ENCODE measurements at regions not wholly inside any gene's neighbourhood (a gene's known extent, or its start where the extent isn't known, plus 50 kb on each side); places are given as distances from the start of the nearest gene placed in this dataset.

DNA sequence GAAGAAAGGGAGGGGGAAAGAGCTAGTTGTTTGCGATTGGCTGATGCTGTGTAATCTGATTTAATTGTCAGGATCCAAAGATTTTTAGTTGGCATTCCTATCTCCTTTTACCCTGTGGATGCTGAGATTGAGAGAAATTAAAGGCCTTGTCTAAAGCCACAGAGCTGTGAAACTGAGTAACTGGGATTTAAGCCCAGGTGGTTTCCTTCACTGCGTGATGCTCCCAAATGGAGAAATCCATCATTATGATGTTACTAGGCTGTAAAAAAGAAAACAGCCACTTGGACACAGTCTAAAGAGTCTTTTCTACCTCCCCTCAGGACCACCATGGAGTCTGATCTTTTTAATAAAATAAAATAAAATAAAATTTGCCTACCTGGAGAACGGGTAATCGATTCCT, 883.0 kb upstream of the NR2F2 start:
- peaks cover 17% of the 10 kb centered on the region for H3K9me3 Mint-ChIP-seq
- no peak overlapping the region for H3K4me3 Mint-ChIP-seq
- peaks cover 4% of the 10 kb centered on the region for H3K36me3 Mint-ChIP-seq (ENCODE audit: low read depth)
- no peak overlapping the region for H3K27ac Mint-ChIP-seq
- peaks cover 26% of the 10 kb centered on the region for H3K4me1 Mint-ChIP-seq (ENCODE audit: low read depth)
- H3K27me3 Mint-ChIP-seq (ENCODE audit: low read depth): peaks cover 32% of the 10 kb centered on the region

DNA sequence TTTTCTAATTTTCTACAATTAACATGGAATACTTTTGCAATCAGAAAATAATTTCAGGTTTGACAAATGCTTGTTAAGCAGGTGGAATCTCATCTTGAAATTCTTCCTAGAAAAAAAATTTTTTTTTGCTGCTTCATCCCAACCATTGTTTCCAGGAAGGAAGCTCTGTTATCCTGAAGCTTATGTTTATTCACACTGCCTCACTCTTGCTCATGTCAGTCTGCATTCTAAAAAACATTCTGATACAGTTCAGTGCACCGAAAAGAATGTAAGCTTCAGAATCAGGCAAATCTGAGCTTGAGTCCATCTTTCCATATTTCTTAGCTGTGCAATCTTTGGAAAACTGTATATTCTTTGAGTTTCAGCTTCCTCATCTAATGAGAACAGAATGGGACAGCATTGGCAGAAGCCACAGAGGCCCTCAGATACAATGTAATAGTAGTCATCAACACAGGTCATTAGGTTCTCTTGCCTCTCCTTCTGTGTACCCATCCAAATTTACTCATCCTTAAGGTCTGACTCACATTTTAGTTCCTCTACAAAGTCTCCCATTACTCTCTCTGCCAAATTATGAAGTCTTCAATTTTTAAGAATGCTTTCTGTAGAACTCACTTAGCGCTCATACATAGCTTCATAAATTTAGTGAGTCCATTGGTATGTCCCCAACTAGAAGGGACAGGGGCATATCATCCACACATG, 881.8 kb upstream of the NR2F2 start:
- peaks cover 4% of the 10 kb centered on the region for H3K36me3 Mint-ChIP-seq (ENCODE audit: low read depth)
- peaks cover 24% of the 10 kb centered on the region for H3K27me3 Mint-ChIP-seq (ENCODE audit: low read depth)
- peaks cover 23% of the 10 kb centered on the region for H3K4me1 Mint-ChIP-seq (ENCODE audit: low read depth)
- no peak overlapping the region for H3K4me3 Mint-ChIP-seq
- H3K27ac Mint-ChIP-seq: no peak overlapping the region
- H3K9me3 Mint-ChIP-seq: peaks cover 12% of the 10 kb centered on the region

DNA sequence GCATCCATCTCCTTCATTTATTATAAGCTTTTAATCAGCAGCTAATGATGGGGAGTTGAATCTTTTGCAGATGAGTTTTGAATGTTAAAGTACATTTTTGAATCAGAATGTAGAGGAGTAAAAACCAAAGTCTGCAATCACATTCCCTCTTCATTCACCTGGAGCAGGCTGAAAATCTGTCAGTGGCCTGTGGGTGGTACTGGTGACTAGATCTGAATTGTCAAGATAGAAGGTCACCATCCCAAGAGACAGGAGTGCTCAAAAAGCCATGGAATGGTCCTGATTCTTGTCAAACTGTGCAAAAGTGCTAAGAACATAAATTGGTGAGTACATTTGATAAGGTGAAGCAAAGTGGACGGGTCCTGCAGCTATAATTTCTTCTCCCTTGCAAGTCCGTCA, 881.3 kb upstream of the NR2F2 start:
- no peak overlapping the region for H3K4me3 Mint-ChIP-seq

DNA sequence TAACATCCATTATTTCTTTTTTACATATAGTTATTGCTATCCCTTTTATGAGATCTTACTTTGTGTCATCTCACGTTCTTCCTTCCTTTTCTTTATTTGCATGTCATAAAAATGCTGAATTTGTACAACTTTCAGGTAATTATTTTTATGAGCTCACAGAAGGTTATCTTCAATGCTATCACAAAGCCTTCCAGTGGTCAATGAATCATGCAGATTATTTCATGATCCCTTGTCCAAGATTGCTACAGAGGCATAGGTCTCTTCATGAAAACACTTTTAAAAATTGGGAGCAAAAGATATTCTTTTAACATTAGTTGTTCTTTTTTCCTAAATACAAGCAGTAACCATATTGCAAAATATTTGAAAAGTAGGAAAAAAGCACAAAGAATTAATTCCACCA, 880.1 kb upstream of the NR2F2 start:
- Mint-ChIP-seq H3K27ac (no peak overlapping the region), H3K9me3 (peaks cover 19% of the 10 kb centered on the region), H3K36me3 (ENCODE audit: low read depth) (peaks cover 4% of the 10 kb centered on the region), H3K27me3 (ENCODE audit: low read depth) (peaks cover 22% of the 10 kb centered on the region), H3K4me1 (ENCODE audit: low read depth) (peaks cover 22% of the 10 kb centered on the region), H3K4me3 (no peak overlapping the region)

More for the DNA sequence above, 881.3 kb upstream of the NR2F2 start:
- Mint-ChIP-seq H3K27ac (no peak overlapping the region), H3K9me3 (peaks cover 12% of the 10 kb centered on the region), H3K36me3 (ENCODE audit: low read depth) (peaks cover 4% of the 10 kb centered on the region), H3K4me1 (ENCODE audit: low read depth) (peaks cover 23% of the 10 kb centered on the region), H3K27me3 (ENCODE audit: low read depth) (peaks cover 22% of the 10 kb centered on the region)

DNA sequence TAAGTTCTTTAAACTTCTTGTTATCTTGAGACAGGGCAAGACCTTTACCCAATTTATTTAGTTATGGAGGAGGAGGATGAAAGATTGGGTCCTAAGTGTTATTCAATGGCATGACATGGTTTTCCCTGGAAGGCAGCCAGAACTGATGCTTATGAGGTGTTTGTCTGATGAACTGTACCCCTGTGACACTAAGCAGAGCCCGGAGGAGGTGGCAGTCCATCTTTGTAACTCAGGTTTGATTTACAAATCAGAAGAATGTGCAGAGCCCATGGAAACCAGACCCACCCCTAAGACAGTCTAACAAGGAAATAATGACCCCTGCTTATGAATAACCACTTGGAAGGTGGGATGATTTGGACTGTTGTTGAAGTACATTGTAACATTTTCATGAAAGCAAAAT, 878.6 kb upstream of the NR2F2 start:
- Mint-ChIP-seq H3K27me3 (ENCODE audit: low read depth) (peaks cover 22% of the 10 kb centered on the region), H3K9me3 (peaks cover 16% of the 10 kb centered on the region), H3K4me1 (ENCODE audit: low read depth) (peaks cover 31% of the 10 kb centered on the region), H3K36me3 (ENCODE audit: low read depth) (peaks cover 2% of the 10 kb centered on the region), H3K4me3 (no peak overlapping the region), H3K27ac (no peak overlapping the region)

DNA sequence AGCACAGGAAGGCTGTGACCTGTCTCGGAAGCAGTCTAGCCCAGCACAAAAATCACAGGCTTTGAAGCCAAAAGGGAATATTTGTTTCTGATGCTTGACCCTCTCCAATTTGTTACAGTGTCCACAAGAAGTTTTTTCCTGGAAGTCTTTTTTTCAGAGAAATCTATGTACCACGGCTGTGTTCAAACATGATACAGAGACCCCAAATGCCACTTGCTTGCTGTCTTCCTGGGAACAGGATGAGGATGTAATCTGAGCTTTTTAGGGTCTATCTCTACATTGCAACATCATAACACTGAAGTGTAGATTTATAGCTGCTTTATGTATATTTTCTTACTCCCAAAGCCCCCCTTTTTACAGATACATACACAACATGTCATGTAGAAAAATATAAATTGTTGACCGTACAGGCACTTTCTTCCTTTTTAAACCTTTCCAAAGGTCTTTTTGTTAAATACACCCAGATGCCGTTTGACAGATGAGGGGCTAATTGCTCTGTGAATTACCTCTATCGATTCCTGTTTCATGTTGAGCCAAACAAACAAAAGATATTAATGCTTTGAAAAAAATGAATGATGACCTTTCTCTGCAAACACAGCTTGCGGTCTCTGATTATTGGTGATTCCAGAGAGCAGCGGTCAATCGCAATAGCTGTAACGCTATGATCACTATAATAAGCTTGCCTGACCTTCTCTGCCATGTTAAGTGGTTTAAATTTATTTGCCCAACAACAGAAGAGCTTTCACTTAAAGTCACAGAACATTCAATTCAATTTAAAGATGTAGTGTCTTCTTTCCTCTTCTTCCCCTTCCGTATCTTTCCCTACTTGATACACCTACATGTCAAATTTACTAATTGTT, 875.9 kb upstream of the NR2F2 start:
- no peak overlapping the region for H3K27ac Mint-ChIP-seq
- H3K36me3 Mint-ChIP-seq (ENCODE audit: low read depth): peaks cover 2% of the 10 kb centered on the region
- H3K4me1 Mint-ChIP-seq (ENCODE audit: low read depth): peaks cover 19% of the 10 kb centered on the region
- peaks cover 12% of the 10 kb centered on the region for H3K27me3 Mint-ChIP-seq (ENCODE audit: low read depth)
- H3K4me3 Mint-ChIP-seq: no peak overlapping the region
- peaks cover 16% of the 10 kb centered on the region for H3K9me3 Mint-ChIP-seq

DNA sequence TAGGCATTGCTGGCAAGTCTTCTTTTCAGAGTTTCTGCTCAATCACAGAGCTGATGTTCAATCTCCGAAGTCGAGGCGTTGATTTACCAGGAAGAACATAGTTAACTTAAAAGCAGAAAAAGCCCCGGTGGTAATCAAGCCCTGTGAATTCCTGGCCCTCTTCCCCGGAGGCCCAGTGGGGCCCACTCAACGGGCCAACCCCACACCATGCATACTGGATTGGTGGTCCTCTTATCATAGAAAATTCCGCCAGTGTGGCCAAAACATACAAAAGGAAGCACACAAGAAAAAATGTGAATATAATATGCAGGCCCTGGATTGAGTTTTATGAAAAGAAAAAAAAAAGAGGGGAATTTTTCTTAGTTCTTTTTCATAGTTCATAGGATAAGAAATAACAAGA, 873.0 kb upstream of the NR2F2 start:
- H3K27ac Mint-ChIP-seq: no peak overlapping the region
- H3K27me3 Mint-ChIP-seq (ENCODE audit: low read depth): peaks cover 4% of the 10 kb centered on the region
- H3K4me1 Mint-ChIP-seq (ENCODE audit: low read depth): peaks cover 19% of the 10 kb centered on the region
- no peaks in the 10 kb centered on the region for H3K36me3 Mint-ChIP-seq (ENCODE audit: low read depth)
- peaks cover 13% of the 10 kb centered on the region for H3K9me3 Mint-ChIP-seq
- no peak overlapping the region for H3K4me3 Mint-ChIP-seq

DNA sequence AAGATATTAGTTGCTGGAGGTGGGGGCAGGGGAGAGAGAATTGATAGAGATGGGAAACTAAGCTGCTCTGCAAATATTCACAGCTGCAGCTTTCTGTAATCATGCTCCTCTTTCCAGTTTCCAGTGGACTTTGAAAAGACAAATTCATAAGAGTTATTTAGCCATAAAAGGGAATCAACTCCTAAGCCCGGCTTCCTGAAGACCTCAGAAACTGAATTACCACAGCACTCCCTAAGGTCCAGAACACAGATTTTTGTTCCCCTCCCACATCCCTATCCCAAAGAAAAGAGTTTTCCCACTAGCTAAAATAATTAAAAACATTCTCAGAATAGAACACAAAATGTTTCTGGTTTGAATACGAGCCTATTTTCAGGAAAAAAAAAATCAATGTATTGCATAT, 871.8 kb upstream of the NR2F2 start:
- Mint-ChIP-seq H3K36me3 (ENCODE audit: low read depth) (no peaks in the 10 kb centered on the region), H3K9me3 (peaks cover 11% of the 10 kb centered on the region), H3K4me3 (no peak overlapping the region), H3K27ac (no peak overlapping the region), H3K27me3 (ENCODE audit: low read depth) (peaks cover 12% of the 10 kb centered on the region), H3K4me1 (ENCODE audit: low read depth) (peaks cover 19% of the 10 kb centered on the region)

DNA sequence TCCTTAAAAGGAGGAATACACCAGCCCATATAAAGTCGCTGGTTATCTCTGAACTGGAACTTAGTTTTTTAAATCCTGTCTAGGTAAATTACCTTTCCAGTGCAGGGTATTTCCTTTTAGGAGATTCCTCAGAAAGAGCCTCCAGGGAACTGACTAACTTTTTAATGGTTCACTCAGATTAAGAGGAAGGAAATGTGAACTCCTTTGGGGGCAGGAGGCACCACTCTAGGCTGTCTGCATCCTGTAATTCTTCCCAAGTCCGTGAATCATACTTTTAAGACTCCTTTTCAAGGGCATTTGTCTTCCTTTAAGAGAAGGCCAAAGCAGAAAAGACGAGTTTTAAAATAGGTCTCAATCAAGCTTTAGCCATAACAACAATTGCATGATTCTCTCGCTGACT, 871.2 kb upstream of the NR2F2 start:
- no peak overlapping the region for H3K27ac Mint-ChIP-seq
- H3K36me3 Mint-ChIP-seq (ENCODE audit: low read depth): no peaks in the 10 kb centered on the region
- peaks cover 13% of the 10 kb centered on the region for H3K27me3 Mint-ChIP-seq (ENCODE audit: low read depth)
- H3K4me3 Mint-ChIP-seq: no peak overlapping the region
- peaks cover 11% of the 10 kb centered on the region for H3K9me3 Mint-ChIP-seq
- peaks cover 19% of the 10 kb centered on the region for H3K4me1 Mint-ChIP-seq (ENCODE audit: low read depth)

DNA sequence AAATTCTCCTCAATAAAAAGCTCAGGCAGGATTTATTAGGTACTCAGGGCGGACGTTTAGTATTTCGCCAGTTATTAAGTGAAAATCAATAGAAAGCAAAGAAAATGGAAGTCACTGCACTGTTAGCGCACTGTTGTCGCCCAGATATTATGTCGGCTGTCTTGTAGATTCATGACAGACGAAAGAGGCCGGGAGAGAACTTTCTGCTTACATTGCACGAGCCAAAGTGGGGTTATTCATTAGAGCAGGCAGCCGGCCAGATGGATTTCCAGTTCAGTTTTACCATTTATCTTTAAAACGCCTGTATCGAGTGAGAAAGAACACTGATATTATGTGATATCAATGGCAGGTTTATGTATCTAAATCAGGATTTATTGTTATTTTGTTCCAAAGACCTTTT, 866.0 kb upstream of the NR2F2 start:
- H3K27me3 Mint-ChIP-seq (ENCODE audit: low read depth): peaks cover 19% of the 10 kb centered on the region
- H3K9me3 Mint-ChIP-seq: peaks cover 3% of the 10 kb centered on the region
- peaks cover 1% of the 10 kb centered on the region for H3K4me1 Mint-ChIP-seq (ENCODE audit: low read depth)
- no peak overlapping the region for H3K27ac Mint-ChIP-seq
- H3K4me3 Mint-ChIP-seq: no peak overlapping the region
- H3K36me3 Mint-ChIP-seq (ENCODE audit: low read depth): no peaks in the 10 kb centered on the region

DNA sequence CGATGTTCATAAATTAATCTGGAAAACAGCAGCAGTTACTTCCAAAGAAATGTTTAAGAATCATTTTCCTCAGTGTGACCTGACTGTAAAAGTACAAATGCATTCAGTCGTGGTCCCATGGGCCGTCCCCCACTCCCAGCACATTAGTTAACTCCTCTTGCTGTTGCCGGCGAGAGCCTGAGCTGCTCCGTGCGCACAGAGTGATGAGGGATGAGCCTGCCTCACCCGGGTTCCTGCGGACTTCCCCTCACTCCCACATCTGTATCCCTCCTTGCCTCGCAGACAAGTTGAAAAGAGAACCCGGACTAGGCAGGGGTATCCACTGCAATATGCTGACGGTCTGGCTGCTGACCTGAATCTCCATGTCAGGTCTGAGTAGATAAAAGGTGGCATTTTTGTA, 861.7 kb upstream of the NR2F2 start:
- H3K4me1 Mint-ChIP-seq (ENCODE audit: low read depth): no peaks in the 10 kb centered on the region
- H3K36me3 Mint-ChIP-seq (ENCODE audit: low read depth): no peaks in the 10 kb centered on the region
- no peaks in the 10 kb centered on the region for H3K9me3 Mint-ChIP-seq
- H3K4me3 Mint-ChIP-seq: no peak overlapping the region
- H3K27me3 Mint-ChIP-seq (ENCODE audit: low read depth): peaks cover 12% of the 10 kb centered on the region
- no peak overlapping the region for H3K27ac Mint-ChIP-seq

DNA sequence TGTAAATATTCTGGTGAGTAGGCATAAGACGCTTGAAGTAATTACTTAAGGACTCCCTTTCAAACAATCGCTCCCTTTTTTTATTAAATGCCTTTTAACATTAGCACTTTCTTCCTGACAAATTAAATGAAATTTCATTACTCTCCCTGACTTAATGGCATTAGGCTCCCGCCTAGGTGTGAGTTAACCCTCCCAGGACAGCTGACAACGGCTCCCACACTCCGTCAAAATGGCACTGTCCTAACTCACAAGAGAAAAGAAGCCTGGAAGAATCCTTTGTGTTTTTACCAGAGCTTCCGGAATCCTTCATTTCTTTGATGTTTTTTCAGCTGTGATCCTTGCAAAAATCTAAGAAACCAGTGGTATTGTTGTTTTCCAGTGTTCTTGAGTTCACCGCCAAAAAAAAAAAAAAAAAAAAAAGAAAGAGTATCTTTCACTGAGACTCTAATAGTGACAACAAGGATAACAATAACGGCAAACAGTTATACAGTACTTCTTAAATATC, 861.0 kb upstream of the NR2F2 start:
- H3K4me3 Mint-ChIP-seq: no peak overlapping the region
- H3K27ac Mint-ChIP-seq: no peak overlapping the region
- no peaks in the 10 kb centered on the region for H3K4me1 Mint-ChIP-seq (ENCODE audit: low read depth)
- no peaks in the 10 kb centered on the region for H3K9me3 Mint-ChIP-seq
- peaks cover 12% of the 10 kb centered on the region for H3K27me3 Mint-ChIP-seq (ENCODE audit: low read depth)
- H3K36me3 Mint-ChIP-seq (ENCODE audit: low read depth): no peaks in the 10 kb centered on the region

DNA sequence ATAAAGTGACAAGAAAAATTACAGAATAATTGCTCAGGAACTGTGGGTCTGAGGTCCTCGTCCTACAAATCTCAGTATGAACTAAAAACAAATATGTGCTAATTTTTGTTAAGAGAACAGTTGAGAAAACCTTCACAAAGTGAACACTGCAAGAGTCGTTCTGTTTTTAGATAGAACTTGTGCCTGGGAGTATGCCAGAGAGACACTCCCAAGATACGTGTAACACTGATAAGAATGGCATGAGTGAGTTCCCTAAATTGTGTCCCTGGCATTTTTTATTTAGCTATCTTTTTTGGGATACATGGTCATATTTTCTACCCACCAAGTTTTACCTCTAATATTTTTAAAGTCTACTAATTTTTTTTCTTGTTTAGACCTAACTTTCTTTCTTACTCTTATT, 860.0 kb upstream of the NR2F2 start:
- H3K4me3 Mint-ChIP-seq: no peak overlapping the region
- H3K27me3 Mint-ChIP-seq (ENCODE audit: low read depth): peaks cover 9% of the 10 kb centered on the region
- H3K36me3 Mint-ChIP-seq (ENCODE audit: low read depth): no peaks in the 10 kb centered on the region
- no peaks in the 10 kb centered on the region for H3K4me1 Mint-ChIP-seq (ENCODE audit: low read depth)
- no peak overlapping the region for H3K27ac Mint-ChIP-seq
- no peaks in the 10 kb centered on the region for H3K9me3 Mint-ChIP-seq

DNA sequence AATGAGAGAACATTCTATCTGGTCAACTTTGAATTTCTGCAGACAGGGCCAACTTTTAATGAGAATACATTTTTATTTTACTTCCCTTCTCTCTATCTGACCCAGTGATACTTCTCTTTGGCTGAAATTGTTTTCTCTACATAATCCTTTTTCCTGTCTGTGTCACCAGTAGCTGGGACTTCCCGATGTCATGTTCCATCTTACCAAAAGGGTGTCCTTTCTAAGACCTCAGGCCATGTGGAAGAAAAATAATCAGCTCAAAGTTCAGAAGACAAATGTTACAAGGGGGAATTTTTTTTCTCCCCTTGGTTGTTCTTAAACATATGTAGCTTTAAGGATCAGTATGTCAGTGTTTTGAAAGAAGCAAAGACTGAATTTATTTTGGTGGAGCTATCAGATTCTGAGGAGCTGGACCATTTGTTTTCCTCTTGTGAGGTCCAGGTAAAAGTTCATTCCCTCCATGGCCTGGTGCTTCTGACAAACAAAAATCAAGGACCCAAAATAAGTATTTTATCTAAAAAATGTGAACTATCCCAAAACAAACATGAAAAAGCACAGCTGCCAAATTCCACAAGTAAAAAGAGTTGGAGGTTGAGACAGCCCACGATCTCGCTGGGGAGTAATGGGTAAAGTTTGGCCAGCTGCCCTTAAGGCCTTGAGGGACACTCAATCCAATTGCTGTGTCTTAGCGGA, 859.4 kb upstream of the NR2F2 start:
- Mint-ChIP-seq H3K4me3 (no peak overlapping the region), H3K9me3 (no peaks in the 10 kb centered on the region), H3K27ac (no peak overlapping the region), H3K27me3 (ENCODE audit: low read depth) (peaks cover 9% of the 10 kb centered on the region), H3K36me3 (ENCODE audit: low read depth) (no peaks in the 10 kb centered on the region), H3K4me1 (ENCODE audit: low read depth) (no peaks in the 10 kb centered on the region)
